ENCODE measurements at regions not wholly inside any gene's neighbourhood (a gene's known extent, or its start where the extent isn't known, plus 50 kb on each side); places are given as distances from the start of the nearest gene placed in this dataset.

DNA sequence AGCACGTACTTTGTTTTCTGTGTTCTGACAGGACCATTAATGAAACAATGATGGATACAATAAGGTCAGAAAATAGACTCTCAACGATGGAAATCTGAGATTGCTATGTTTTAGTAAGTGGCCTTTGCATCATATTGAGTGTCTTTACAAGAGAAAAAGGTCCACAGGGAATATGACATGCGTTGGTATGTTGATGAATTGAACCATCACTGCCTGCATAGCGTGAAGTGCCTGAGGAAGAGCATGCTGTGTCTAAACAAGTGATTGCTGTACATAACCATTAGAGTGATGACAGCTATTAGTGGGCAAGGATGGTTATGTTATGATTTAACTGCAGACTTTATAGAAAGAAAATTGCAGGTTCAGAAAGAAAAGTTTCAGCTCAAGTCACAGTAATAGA is 623.2 kb downstream of the SLITRK5 start:
- TF ChIP-seq, protein P1, sequence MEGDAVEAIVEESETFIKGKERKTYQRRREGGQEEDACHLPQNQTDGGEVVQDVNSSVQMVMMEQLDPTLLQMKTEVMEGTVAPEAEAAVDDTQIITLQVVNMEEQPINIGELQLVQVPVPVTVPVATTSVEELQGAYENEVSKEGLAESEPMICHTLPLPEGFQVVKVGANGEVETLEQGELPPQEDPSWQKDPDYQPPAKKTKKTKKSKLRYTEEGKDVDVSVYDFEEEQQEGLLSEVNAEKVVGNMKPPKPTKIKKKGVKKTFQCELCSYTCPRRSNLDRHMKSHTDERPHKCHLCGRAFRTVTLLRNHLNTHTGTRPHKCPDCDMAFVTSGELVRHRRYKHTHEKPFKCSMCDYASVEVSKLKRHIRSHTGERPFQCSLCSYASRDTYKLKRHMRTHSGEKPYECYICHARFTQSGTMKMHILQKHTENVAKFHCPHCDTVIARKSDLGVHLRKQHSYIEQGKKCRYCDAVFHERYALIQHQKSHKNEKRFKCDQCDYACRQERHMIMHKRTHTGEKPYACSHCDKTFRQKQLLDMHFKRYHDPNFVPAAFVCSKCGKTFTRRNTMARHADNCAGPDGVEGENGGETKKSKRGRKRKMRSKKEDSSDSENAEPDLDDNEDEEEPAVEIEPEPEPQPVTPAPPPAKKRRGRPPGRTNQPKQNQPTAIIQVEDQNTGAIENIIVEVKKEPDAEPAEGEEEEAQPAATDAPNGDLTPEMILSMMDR (IDR thresholded peaks at IDR 0.05; ENCODE audit: low read depth, low read length), result no peak
- TF ChIP-seq EZH2phosphoT487 (IDR thresholded peaks at IDR 0.05; ENCODE audit: low read depth), result no peak

All from OCI-LY3 (cell line).